Lower leg skin (tissue), 3 donors: ENCODE measurements at regions not wholly inside any gene's neighbourhood (a gene's known extent, or its start where the extent isn't known, plus 50 kb on each side); places are given as distances from the start of the nearest gene placed in this dataset.
"Not testable (repeated sequence)": the region's sequence is repeated elsewhere in the genome, so short reads cannot be mapped to it uniquely, and the experiment has no call there.

Experiments
- POLR2A ChIP-seq, 2 donors: fragments of 450-650 bp; IDR thresholded peaks; one replicate each; pipeline ENCODE4 v1.6.1; 2016 to 2017; ENCODE audit warnings: antibody characterized with exemption in 2 of 2, mild to moderate bottlenecking in 1 of 2, moderate library complexity in 1 of 2
- TF ChIP-seq, protein P1 (sequence below), 3 donors: fragments of 450-650 bp; IDR thresholded peaks; one replicate each; pipeline ENCODE4 v1.5.1; 2016; ENCODE audit warnings: antibody characterized with exemption in 3 of 3, mild to moderate bottlenecking in 3 of 3, moderate library complexity in 2 of 3

DNA sequence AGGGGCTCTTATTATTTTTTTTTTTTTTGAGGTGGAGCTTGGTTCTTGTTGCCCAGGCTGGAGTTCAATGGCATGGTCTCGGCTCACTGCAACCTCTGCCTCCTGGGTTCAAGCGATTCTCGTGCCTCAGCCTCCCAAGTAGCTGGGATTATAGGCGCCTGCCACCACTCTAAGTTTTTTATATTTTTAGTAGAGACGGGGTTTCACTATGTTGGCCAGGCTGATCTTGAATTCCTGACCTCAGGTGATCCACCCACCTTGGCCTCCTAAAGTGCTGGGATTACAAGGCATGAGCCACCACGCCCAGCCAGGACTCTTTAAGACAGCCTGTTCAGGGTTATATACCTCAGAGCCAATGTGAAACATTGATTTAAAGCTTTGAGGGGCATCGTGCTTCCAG is 669.7 kb upstream of the TPTE start:
- TF ChIP-seq, protein P1, sequence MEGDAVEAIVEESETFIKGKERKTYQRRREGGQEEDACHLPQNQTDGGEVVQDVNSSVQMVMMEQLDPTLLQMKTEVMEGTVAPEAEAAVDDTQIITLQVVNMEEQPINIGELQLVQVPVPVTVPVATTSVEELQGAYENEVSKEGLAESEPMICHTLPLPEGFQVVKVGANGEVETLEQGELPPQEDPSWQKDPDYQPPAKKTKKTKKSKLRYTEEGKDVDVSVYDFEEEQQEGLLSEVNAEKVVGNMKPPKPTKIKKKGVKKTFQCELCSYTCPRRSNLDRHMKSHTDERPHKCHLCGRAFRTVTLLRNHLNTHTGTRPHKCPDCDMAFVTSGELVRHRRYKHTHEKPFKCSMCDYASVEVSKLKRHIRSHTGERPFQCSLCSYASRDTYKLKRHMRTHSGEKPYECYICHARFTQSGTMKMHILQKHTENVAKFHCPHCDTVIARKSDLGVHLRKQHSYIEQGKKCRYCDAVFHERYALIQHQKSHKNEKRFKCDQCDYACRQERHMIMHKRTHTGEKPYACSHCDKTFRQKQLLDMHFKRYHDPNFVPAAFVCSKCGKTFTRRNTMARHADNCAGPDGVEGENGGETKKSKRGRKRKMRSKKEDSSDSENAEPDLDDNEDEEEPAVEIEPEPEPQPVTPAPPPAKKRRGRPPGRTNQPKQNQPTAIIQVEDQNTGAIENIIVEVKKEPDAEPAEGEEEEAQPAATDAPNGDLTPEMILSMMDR (IDR thresholded peaks at IDR 0.05): not testable (repeated sequence)
- not testable (repeated sequence) for TF ChIP-seq POLR2A (IDR thresholded peaks at IDR 0.05)
